ENCODE measurements at regions not wholly inside any gene's neighbourhood (a gene's known extent, or its start where the extent isn't known, plus 50 kb on each side); places are given as distances from the start of the nearest gene placed in this dataset.

- H3K36me3 ChIP-seq, result no peaks in the 10 kb centered on the region
- WGBS, 2 donors (ENCODE audit: low coverage in 1 of 2), result 61% methylated on average over 1 of the region's 1 CpG; no CpG with 5 or more reads in 1 of the 2 donors
- H3K27me3 ChIP-seq, result no peaks in the 10 kb centered on the region
- in situ Hi-C loops (cut with MboI; ENCODE audit: low pct_ligation_motif_present in 1 of 4, low pct_unique_long_range_greater_than_20kb in 1 of 4, low sequenced_read_pairs in 3 of 4), result no loop called here
- TF ChIP-seq POLR2A (IDR thresholded peaks at IDR 0.05) (no peak), CTCF (IDR thresholded peaks at IDR 0.05) (no peak), EP300 (IDR thresholded peaks at IDR 0.05; ENCODE audit: low read depth) (no peak), POLR2AphosphoS5 (IDR thresholded peaks at IDR 0.05) (no peak)
- no peaks in the 10 kb centered on the region for H3K4me1 ChIP-seq
- intact Hi-C loops (cut with DNase I; ENCODE audit: low total_unique reads), result no loop called here
- H3K4me3 ChIP-seq, result no peak overlapping the region
- H3K27ac ChIP-seq, result no peak overlapping the region
- H3K9me3 ChIP-seq, result no peaks in the 10 kb centered on the region
- DNase-seq, result no peak
Observed at GRCh38 chr5:164472165-164472564, 966.7 kb downstream of the MAT2B start.

GRCh38 chr5:164475339-164475977 lies 970.0 kb downstream of the MAT2B start:
- intact Hi-C loops (cut with DNase I; ENCODE audit: low total_unique reads), result no loop called here

GRCh38 chr5:164481270-164481669 lies 975.9 kb downstream of the MAT2B start:
- Histone ChIP-seq H3K4me1 (no peaks in the 10 kb centered on the region), H3K4me3 (no peak overlapping the region), H3K9me3 (no peaks in the 10 kb centered on the region), H3K27ac (no peak overlapping the region), H3K36me3 (no peaks in the 10 kb centered on the region), H3K27me3 (no peaks in the 10 kb centered on the region)
- in situ Hi-C loops (cut with MboI; ENCODE audit: low pct_ligation_motif_present in 1 of 4, low pct_unique_long_range_greater_than_20kb in 1 of 4, low sequenced_read_pairs in 3 of 4) (loop anchor here in 1 of 4 donors (25.0 kb wide), 2 partner anchors 469 to 769 kb away; no protein-coding TSS in a partner anchor), intact Hi-C loops (cut with DNase I; ENCODE audit: low total_unique reads) (no loop called here)
- TF ChIP-seq EP300 (IDR thresholded peaks at IDR 0.05; ENCODE audit: low read depth) (no peak), POLR2AphosphoS5 (IDR thresholded peaks at IDR 0.05) (no peak), CTCF (IDR thresholded peaks at IDR 0.05) (no peak), POLR2A (IDR thresholded peaks at IDR 0.05) (no peak)
- WGBS, 2 donors (ENCODE audit: low coverage in 1 of 2), result 80 to 92% methylated on average over 3 of the region's 3 CpGs
- DNase-seq, result no peak

More at GRCh38 chr5:164475339-164475977, 970.0 kb downstream of the MAT2B start:
- Histone ChIP-seq H3K27me3 (no peaks in the 10 kb centered on the region), H3K36me3 (no peaks in the 10 kb centered on the region), H3K9me3 (no peaks in the 10 kb centered on the region), H3K4me1 (no peaks in the 10 kb centered on the region), H3K27ac (no peak overlapping the region), H3K4me3 (no peak overlapping the region)
- peak in 4 of 5 experiments; percentile 17 to 31 (median 26) for TF ChIP-seq CTCF (IDR thresholded peaks at IDR 0.05)
- TF ChIP-seq POLR2A (IDR thresholded peaks at IDR 0.05), result no peak
- TF ChIP-seq POLR2AphosphoS5 (IDR thresholded peaks at IDR 0.05), result no peak
- TF ChIP-seq EP300 (IDR thresholded peaks at IDR 0.05; ENCODE audit: low read depth), result no peak
- WGBS, 2 donors (ENCODE audit: low coverage in 1 of 2), result 66 to 71% methylated on average over 3 of the region's 3 CpGs
- in situ Hi-C loops (cut with MboI; ENCODE audit: low pct_ligation_motif_present in 1 of 4, low pct_unique_long_range_greater_than_20kb in 1 of 4, low sequenced_read_pairs in 3 of 4), result loop anchor here in 1 of 4 donors (25.0 kb wide), 2 partner anchors 463 to 763 kb away; no protein-coding TSS in a partner anchor
- DNase-seq, result no peak

GRCh38 chr5:164482351-164482750 lies 976.9 kb downstream of the MAT2B start:
- 47 to 54% methylated on average over 2 of the region's 2 CpGs for WGBS, 2 donors (ENCODE audit: low coverage in 1 of 2)
- in situ Hi-C loops (cut with MboI; ENCODE audit: low pct_ligation_motif_present in 1 of 4, low pct_unique_long_range_greater_than_20kb in 1 of 4, low sequenced_read_pairs in 3 of 4) (loop anchor here in 1 of 4 donors (25.0 kb wide), 2 partner anchors 470 to 770 kb away; no protein-coding TSS in a partner anchor), intact Hi-C loops (cut with DNase I; ENCODE audit: low total_unique reads) (no loop called here)
- no peaks in the 10 kb centered on the region for H3K4me1 ChIP-seq
- H3K9me3 ChIP-seq, result no peaks in the 10 kb centered on the region
- no peak overlapping the region for H3K4me3 ChIP-seq
- H3K27ac ChIP-seq, result no peak overlapping the region
- H3K36me3 ChIP-seq, result no peaks in the 10 kb centered on the region
- no peak for DNase-seq
- TF ChIP-seq POLR2A (IDR thresholded peaks at IDR 0.05), result no peak
- no peak for TF ChIP-seq CTCF (IDR thresholded peaks at IDR 0.05)
- no peak for TF ChIP-seq EP300 (IDR thresholded peaks at IDR 0.05; ENCODE audit: low read depth)
- no peak for TF ChIP-seq POLR2AphosphoS5 (IDR thresholded peaks at IDR 0.05)
- H3K27me3 ChIP-seq, result no peaks in the 10 kb centered on the region

Measured in transverse colon (tissue), 4 donors.